Ecto neural progenitor cell (in vitro differentiated cells): ENCODE measurements at regions not wholly inside any gene's neighbourhood (a gene's known extent, or its start where the extent isn't known, plus 50 kb on each side); places are given as distances from the start of the nearest gene placed in this dataset.

ENCODE experiments used
- DNase-seq: peaks from one replicate; pipeline ENCODE4 v3.0.0-alpha.2; 2018; ENCODE audit warnings: low spot score

GRCh38 chr10:3016016-3016415 is 51.3 kb upstream of the PFKP start:
- DNase-seq = no peak

- DNase-seq = no peak
Measured at GRCh38 chr10:3014968-3015367, 52.4 kb upstream of the PFKP start.

- DNase-seq = no peak
Measured at GRCh38 chr10:3012223-3012622, 55.1 kb upstream of the PFKP start.

GRCh38 chr10:3010816-3011460 is 56.4 kb upstream of the PFKP start:
- DNase-seq = no peak

GRCh38 chr10:3010334-3010733 is 57.0 kb upstream of the PFKP start:
- no peak for DNase-seq

GRCh38 chr10:3009341-3009740 is 58.0 kb upstream of the PFKP start:
- DNase-seq = no peak

- no peak for DNase-seq
Measured at GRCh38 chr10:3008518-3009195, 58.7 kb upstream of the PFKP start.

GRCh38 chr10:3006607-3007006 is 60.7 kb upstream of the PFKP start:
- DNase-seq = no peak

GRCh38 chr10:3006093-3006492 is 61.3 kb upstream of the PFKP start:
- DNase-seq = no peak

GRCh38 chr10:3002304-3002703 is 65.0 kb upstream of the PFKP start:
- DNase-seq = no peak

- DNase-seq = no peak
Measured at GRCh38 chr10:3000048-3000447, 67.3 kb upstream of the PFKP start.

GRCh38 chr10:2994221-2994961 is 73.0 kb upstream of the PFKP start:
- DNase-seq = no peak

- DNase-seq = no peak
Measured at GRCh38 chr10:2993636-2994035, 73.7 kb upstream of the PFKP start.

GRCh38 chr10:2992401-2993198 is 74.7 kb upstream of the PFKP start:
- DNase-seq = no peak

GRCh38 chr10:2990764-2991163 is 76.6 kb upstream of the PFKP start:
- no peak for DNase-seq

- no peak for DNase-seq
Measured at GRCh38 chr10:2989292-2989947, 77.9 kb upstream of the PFKP start.

- DNase-seq = no peak
Measured at GRCh38 chr10:2987185-2987768, 80.1 kb upstream of the PFKP start.

- DNase-seq = no peak
Measured at GRCh38 chr10:2986391-2986801, 81.0 kb upstream of the PFKP start.

- no peak for DNase-seq
Measured at GRCh38 chr10:2985729-2986232, 81.6 kb upstream of the PFKP start.

GRCh38 chr10:2984682-2985081 is 82.7 kb upstream of the PFKP start:
- no peak for DNase-seq

GRCh38 chr10:2982146-2982545 is 85.2 kb upstream of the PFKP start:
- no peak for DNase-seq
